Activated naive CD8-positive, alpha-beta T cell (primary cell): ENCODE measurements at regions not wholly inside any gene's neighbourhood (a gene's known extent, or its start where the extent isn't known, plus 50 kb on each side); places are given as distances from the start of the nearest gene placed in this dataset.
"Not testable (repeated sequence)": the region's sequence is repeated elsewhere in the genome, so short reads cannot be mapped to it uniquely, and the experiment has no call there.

Source experiments
- H3K27ac Mint-ChIP-seq: one replicate; pipeline ENCODE4 v1.8.0; 2021; ENCODE audit warnings: mixed read lengths
- H3K27me3 Mint-ChIP-seq: one replicate; pipeline ENCODE4 v1.8.0; 2021; ENCODE audit warnings: mixed read lengths
- H3K36me3 Mint-ChIP-seq: one replicate; pipeline ENCODE4 v1.8.0; 2021; ENCODE audit warnings: mixed read lengths
- H3K4me1 Mint-ChIP-seq: one replicate; pipeline ENCODE4 v1.8.0; 2021; ENCODE audit warnings: low read depth, mixed read lengths
- H3K4me3 Mint-ChIP-seq: one replicate; pipeline ENCODE4 v1.8.0; 2021; ENCODE audit warnings: mild to moderate bottlenecking, mixed read lengths
- H3K9me3 Mint-ChIP-seq: one replicate; pipeline ENCODE4 v1.8.0; 2021; ENCODE audit warnings: low read depth, mixed read lengths

DNA sequence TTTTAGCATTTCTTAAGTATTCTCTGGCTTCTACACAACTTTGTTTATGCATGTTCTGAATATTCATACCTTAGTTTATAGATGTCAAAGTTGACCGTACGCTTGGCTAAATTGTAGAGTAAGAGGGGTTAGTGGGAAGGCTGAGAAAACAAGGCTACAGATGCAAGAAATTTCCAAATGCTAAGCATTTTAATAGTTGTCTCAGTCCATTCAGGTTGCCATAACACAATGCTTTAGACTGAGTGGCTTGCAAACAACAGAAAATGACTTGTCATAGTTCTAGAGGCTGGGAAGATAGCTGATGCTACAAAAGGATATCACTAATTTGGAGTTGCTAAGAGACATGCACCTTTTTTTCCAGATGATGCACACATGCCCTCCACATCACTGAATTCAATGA, 53.0 kb upstream of the C1QTNF3 start:
- not testable (repeated sequence) for H3K27ac Mint-ChIP-seq, H3K4me1 Mint-ChIP-seq, H3K4me3 Mint-ChIP-seq, H3K27me3 Mint-ChIP-seq, H3K9me3 Mint-ChIP-seq, H3K36me3 Mint-ChIP-seq

DNA sequence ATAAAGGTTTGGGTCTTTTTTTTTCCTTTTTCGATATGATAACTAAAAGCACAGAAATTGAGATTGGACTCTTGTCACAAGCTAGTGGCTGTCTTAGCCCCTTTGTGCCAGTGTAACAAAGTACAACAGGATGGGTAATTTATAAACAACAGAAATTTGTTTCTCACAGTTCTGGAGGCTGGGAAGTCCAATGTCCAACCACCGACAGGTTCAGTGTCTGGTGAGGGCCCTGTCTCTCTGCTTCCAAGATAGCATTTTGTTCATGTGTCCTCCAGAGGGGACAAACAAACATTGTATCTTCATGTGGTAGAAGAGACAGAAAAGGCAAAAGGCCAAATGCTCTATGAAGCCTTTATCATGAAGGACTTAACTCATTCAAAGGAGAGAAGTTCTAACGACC, 56.9 kb upstream of the C1QTNF3 start:
- not testable (repeated sequence) for H3K36me3 Mint-ChIP-seq, H3K27ac Mint-ChIP-seq, H3K4me3 Mint-ChIP-seq, H3K9me3 Mint-ChIP-seq, H3K4me1 Mint-ChIP-seq, H3K27me3 Mint-ChIP-seq

DNA sequence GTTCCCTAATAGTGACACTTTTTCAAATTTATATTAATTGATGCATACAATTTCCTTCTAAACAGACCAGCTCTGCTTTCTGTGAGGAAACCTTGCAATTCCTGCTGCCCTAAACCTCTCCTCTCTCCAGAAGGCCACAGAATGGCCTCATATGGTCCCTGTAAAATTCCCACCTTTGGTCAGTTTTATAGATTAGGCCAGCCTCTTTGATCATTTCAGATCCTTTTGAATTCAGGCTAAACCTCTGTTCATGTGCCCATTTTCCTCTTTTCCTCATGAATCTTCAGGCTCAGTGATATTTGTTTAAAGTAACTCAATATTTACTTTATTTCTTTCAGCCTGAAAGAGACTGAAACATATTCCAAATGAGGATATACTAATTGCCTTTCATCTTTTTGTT, 58.6 kb upstream of the C1QTNF3 start:
- not testable (repeated sequence) for H3K27me3 Mint-ChIP-seq, H3K9me3 Mint-ChIP-seq, H3K4me1 Mint-ChIP-seq, H3K4me3 Mint-ChIP-seq, H3K36me3 Mint-ChIP-seq, H3K27ac Mint-ChIP-seq

DNA sequence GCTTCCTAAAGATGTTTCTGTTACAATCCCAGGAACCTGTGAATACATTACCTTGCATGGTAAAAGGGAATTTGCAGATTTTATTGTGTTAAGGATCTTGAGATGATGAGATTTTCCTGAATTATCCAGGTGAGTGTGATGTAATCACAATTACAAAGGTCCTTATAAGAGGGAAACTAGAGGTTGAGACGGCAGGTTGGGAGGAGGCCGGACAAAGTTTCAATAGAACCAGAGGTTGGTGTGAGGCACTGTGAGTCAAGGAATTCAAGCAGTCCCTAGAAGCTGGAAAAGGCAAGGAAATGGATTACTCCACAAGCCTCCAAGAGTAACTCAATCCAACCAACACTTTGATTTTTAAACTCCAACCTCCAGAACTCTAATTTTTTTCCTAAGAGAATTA, 65.9 kb upstream of the C1QTNF3 start:
- not testable (repeated sequence) for H3K9me3 Mint-ChIP-seq, H3K27me3 Mint-ChIP-seq, H3K4me3 Mint-ChIP-seq, H3K36me3 Mint-ChIP-seq, H3K4me1 Mint-ChIP-seq, H3K27ac Mint-ChIP-seq

DNA sequence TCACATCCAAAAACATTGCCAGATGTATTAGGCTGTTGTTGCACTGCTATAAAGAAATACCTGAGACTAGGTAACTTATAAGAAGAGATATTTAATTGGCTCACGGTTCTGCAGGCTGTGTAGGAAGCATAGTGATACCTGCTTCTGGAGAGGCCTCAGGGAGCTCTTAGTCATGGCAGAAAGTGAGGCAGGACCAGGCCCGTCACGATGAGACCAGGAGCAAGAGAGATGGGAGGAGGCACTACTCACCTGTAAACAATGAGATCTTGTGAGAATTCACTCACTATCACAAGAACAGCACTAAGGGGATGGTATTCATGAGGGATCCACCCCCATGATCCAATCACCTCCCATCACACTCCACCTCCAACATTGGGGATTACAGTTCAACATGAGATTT, 81.3 kb upstream of the C1QTNF3 start:
- H3K36me3 Mint-ChIP-seq, result peaks cover 10% of the 10 kb centered on the region
- not testable (repeated sequence) for H3K9me3 Mint-ChIP-seq, H3K4me1 Mint-ChIP-seq, H3K4me3 Mint-ChIP-seq, H3K27me3 Mint-ChIP-seq, H3K27ac Mint-ChIP-seq

DNA sequence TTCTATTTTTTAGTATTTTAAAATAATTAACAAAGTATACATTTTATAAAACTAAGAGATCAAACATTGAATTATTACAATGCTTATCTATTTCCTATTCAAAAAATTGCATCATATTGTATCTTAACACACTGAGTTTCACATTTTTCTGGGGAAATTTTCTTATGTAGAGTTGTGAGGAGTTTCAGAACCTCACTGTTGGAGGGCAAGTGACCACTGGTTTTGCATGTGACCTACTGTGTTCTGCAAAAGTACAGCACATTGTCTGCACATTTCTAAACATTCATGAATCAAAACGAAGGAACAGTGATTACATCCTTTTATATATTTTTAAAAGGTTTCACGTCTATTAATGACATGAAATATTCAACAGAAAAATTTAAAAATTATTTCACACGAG, 82.3 kb upstream of the C1QTNF3 start:
- H3K4me1 Mint-ChIP-seq, H3K4me3 Mint-ChIP-seq, H3K36me3 Mint-ChIP-seq, H3K27me3 Mint-ChIP-seq, H3K27ac Mint-ChIP-seq, H3K9me3 Mint-ChIP-seq: not testable (repeated sequence)

DNA sequence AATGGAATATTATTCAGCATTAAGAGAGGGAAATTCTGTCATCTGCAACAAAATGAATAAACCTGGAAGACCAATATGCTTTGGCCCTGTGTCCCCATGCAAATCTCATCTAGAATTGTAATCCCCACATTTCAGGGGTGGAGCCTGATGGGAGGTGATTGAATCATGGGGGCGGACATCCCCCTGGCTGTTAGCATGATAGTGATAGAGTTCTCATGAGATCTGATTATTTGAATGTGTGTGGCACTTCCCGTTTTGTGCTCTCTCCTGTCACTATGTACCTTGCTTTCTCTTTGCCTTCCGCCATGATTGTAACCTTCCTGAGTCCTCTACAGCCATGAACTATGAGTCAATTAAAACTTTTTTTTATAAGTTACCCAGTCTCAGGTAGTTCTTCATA, 83.7 kb upstream of the C1QTNF3 start:
- not testable (repeated sequence) for H3K4me1 Mint-ChIP-seq, H3K27ac Mint-ChIP-seq, H3K4me3 Mint-ChIP-seq, H3K9me3 Mint-ChIP-seq, H3K36me3 Mint-ChIP-seq, H3K27me3 Mint-ChIP-seq

DNA sequence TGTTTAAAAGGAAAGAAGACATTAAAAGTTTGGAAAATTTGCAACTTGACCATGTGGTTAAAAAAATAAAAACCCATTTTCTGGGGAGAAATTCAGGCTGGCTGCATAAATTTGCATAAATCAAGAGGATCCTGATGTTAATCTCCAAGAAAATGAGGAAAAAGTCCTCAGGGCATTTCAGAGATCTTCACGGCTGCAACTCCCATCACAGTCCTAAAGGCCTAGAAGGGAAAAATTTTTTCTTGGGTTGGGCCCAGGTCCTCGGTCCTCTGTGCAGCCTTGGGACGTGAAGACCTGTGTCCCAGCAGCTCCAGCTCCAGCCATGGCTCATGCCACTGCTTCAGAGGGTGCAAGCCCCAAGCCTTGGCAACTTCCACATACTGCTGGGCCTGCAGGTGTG, 84.8 kb upstream of the C1QTNF3 start:
- not testable (repeated sequence) for H3K9me3 Mint-ChIP-seq, H3K27me3 Mint-ChIP-seq, H3K4me1 Mint-ChIP-seq, H3K4me3 Mint-ChIP-seq, H3K36me3 Mint-ChIP-seq, H3K27ac Mint-ChIP-seq

DNA sequence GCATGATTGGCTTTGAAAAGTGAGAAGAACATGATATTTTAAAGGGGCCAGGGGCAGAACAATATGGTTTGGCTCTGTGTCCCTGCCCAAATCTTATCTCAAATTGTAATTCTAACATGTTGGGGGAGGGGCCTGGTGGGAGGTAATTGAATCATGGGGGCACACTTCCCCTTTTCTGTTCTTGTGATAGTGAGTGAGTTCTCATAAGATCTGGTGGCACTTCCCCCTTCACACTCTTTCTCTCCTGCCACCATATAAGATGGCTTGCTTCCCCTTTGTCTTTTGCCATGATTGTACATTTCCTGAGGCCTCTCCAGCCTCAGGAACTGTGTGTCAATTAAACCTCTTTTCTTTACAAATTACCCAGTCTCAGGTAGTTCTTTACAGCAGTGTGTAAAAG, 85.9 kb upstream of the C1QTNF3 start:
- not testable (repeated sequence) for H3K27ac Mint-ChIP-seq, H3K9me3 Mint-ChIP-seq, H3K36me3 Mint-ChIP-seq, H3K27me3 Mint-ChIP-seq, H3K4me3 Mint-ChIP-seq, H3K4me1 Mint-ChIP-seq

DNA sequence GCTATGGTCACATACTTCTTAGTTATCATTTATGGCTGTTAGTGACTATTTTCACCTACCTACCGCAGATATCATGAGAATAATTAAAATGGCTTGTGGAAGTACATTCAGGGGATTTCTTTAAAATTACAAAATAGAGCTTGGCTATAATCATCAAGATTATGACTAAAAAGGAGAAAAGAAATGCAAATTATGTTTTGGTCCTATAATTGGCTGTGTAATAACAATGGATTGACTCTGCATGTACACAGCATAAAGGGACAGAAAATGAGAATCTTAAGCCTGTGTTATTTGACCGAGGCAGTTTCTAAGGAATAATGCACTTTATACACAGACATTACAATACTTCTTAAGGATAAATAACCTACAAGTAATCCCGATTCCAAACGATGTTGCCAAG, 112.0 kb upstream of the C1QTNF3 start:
- not testable (repeated sequence) for H3K9me3 Mint-ChIP-seq, H3K27me3 Mint-ChIP-seq, H3K4me3 Mint-ChIP-seq, H3K27ac Mint-ChIP-seq, H3K36me3 Mint-ChIP-seq, H3K4me1 Mint-ChIP-seq

DNA sequence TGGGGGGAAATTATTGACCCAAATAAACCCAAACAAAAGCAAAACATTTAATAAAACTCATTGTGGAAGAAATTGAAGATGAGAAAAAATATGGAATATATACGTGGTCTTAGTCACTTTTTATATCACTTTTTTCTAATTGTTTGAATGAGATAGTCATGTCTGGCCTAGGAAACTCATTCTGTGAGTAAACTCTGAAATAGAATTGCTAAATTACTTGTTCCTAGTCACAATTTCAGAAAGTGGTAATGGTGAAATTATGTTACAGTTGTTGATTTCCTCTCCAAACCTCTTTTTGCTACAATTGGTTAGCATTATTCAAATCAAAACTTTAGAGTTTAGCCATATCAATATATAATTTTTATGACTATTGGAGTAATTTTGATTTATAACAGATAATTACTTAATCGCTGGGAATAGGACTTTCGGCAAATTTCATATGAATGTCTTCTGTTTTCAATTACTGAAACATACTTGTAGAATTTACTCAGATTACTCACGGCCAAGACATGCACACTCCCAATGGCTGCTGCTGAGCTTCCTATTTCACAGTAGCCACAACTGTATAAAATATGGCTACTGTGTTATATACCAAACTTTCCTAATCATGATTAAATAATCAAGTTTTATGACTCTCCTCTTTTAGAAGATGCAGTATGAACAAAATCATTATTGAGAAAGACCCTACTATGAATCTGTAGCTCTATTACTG, 113.8 kb upstream of the C1QTNF3 start:
- H3K9me3 Mint-ChIP-seq, H3K4me3 Mint-ChIP-seq: not testable (repeated sequence)

DNA sequence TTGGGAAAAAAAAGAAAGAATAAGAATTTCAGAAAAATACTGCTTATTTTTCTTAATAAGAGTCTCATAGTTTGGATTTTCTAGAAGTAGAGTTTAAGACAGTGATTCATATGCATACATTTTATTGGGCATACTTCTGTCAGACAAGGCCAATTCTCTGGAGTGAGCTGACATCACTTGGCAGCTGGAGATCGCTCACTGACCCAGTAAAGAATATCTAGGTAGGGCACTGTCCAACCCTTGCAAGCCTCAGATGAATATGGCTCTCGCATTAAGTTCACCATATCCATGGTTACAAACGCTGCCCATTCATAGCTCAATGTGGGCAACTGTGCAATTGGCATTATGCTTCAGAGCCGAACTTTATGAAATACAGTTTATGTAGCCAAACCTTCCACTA, 117.9 kb upstream of the C1QTNF3 start:
- not testable (repeated sequence) for H3K4me3 Mint-ChIP-seq, H3K4me1 Mint-ChIP-seq, H3K36me3 Mint-ChIP-seq, H3K27me3 Mint-ChIP-seq, H3K9me3 Mint-ChIP-seq, H3K27ac Mint-ChIP-seq

More for the DNA sequence above, 113.8 kb upstream of the C1QTNF3 start:
- not testable (repeated sequence) for H3K4me1 Mint-ChIP-seq, H3K36me3 Mint-ChIP-seq, H3K27me3 Mint-ChIP-seq, H3K27ac Mint-ChIP-seq

DNA sequence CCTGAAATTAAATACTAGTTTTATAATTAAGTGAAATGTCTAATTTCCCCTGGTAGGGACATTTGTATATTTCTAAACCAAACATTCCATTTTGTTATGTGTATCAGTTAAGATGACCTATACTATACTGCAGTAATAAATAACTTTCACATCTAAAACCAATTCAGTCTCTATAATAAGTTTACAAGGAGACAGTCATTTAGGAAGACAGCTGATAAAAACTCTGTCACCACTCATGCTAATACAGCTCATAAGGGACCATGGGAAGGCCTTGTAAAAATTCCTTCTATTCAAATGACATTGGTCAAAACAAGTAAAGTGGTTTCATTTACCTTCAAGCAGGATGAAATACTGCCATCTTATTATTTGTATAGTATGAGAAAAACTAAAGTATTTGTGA, 128.4 kb upstream of the C1QTNF3 start:
- not testable (repeated sequence) for H3K27ac Mint-ChIP-seq, H3K27me3 Mint-ChIP-seq, H3K4me1 Mint-ChIP-seq, H3K9me3 Mint-ChIP-seq, H3K4me3 Mint-ChIP-seq
- H3K36me3 Mint-ChIP-seq, result peaks cover 11% of the 10 kb centered on the region

DNA sequence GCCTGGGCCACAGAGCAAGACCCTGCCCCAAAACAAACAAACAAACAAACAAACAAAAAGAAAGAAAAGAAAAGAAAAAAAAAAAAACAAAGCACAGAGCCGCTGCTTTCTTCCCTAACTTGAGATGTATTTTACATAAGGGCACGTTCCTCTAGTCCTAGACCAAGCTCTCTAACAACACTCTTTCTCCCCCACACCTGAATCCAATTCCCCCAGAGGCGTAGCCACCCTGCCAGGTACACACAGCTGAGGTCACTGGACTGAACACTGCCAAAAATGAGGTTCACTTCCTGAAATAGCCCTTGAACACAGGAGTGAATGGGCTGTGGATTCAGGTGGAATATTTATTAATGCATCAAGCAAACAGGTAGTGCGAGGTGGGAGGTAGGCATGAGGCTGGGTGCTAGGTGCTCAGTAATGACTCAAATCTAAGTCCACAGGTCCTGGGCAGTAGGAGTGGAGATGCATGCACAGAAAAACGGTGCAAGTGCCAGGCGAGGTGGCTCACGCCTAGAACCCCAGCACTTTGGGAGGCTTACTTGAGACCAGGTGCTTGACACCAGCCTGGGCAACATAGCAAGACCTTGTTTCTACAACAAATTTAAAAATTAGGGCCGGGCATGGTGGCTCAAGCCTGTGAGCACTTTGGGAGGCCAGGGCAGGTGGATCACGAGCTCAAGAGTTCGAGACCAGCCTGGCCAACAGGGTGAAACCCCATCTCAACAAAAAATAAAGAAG, 136.6 kb upstream of the C1QTNF3 start:
- H3K36me3 Mint-ChIP-seq, H3K4me1 Mint-ChIP-seq, H3K27ac Mint-ChIP-seq, H3K27me3 Mint-ChIP-seq, H3K9me3 Mint-ChIP-seq, H3K4me3 Mint-ChIP-seq: not testable (repeated sequence)

DNA sequence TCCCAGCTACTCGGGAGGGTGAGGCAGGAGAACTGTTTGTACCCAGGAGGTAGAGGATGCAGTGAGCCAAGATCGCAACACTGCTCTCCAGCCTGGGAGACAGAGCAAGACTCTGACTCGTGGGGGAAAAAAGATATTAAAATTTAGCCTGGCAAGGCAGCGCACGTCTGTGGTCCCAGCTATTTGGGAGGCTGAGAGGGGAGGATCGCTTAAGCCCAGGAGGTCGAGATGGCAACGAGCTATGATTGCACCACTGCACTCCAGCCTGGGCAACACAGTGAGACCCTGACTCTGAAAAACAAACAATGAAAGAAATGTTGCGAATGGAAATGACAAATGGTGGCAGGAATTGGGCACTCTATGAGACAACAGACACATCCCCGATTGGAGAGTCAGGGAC, 137.2 kb upstream of the C1QTNF3 start:
- not testable (repeated sequence) for H3K27me3 Mint-ChIP-seq, H3K27ac Mint-ChIP-seq, H3K36me3 Mint-ChIP-seq, H3K4me1 Mint-ChIP-seq, H3K4me3 Mint-ChIP-seq, H3K9me3 Mint-ChIP-seq

DNA sequence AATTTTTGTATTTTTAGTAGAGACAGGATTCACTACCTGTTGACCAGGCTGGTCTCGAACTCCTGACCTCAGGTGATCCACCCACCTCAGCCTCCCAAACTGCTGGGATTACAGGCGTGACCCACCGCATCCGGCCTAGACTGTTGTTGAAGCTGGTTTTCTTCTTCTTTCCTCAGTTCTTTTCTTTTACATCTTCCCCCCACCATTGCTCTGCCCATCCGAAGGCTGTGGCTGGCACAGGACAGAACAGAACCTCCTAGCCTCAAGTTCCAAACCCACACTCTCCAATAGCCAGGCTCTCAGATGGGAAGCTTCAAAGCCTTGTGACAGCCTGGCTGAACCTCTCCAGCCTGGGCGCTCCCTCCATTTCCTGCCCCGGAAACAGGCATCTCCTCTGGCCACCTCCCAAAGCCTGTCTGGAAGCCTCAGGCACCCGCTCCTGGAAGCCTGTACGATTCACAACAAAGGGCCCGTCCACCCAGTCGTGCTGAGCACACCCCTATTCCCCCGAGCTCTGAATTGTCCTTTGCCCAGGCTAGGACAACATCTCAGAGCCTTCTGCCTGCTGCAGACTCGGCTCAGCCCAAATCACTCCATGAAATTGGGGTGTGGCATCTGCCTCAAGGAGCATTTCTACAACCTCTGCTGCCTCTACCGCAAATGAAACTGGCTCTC, 138.1 kb upstream of the C1QTNF3 start:
- H3K9me3 Mint-ChIP-seq, H3K27me3 Mint-ChIP-seq, H3K27ac Mint-ChIP-seq: not testable (repeated sequence)

More for the DNA sequence above, 138.1 kb upstream of the C1QTNF3 start:
- H3K4me1 Mint-ChIP-seq, H3K4me3 Mint-ChIP-seq, H3K36me3 Mint-ChIP-seq: not testable (repeated sequence)
